Stimulated activated CD8-positive, alpha-beta memory T cell treated with anti-CD3 and anti-CD28 coated beads, Interleukin-4, amount 100 ng/mL, for 48 hours (primary cell): ENCODE measurements at regions not wholly inside any gene's neighbourhood (a gene's known extent, or its start where the extent isn't known, plus 50 kb on each side); places are given as distances from the start of the nearest gene placed in this dataset.

Source experiments
- DNase-seq: peaks from one replicate; pipeline ENCODE4 v3.0.0-alpha.2; 2020

- DNase-seq = no peak
Measured at GRCh38 chr19:28520998-28521568, 691.9 kb downstream of the UQCRFS1 start.

- DNase-seq = no peak
Measured at GRCh38 chr19:28519952-28520861, 692.7 kb downstream of the UQCRFS1 start.

- no peak for DNase-seq
Measured at GRCh38 chr19:28519218-28519779, 693.7 kb downstream of the UQCRFS1 start.

GRCh38 chr19:28516415-28516872, 696.5 kb downstream of the UQCRFS1 start:
- DNase-seq = no peak

- no peak for DNase-seq
Measured at GRCh38 chr19:28514166-28514565, 698.8 kb downstream of the UQCRFS1 start.

- DNase-seq = no peak
Measured at GRCh38 chr19:28511655-28512054, 701.3 kb downstream of the UQCRFS1 start.

- no peak for DNase-seq
Measured at GRCh38 chr19:28509079-28509895, 703.7 kb downstream of the UQCRFS1 start.

- no peak for DNase-seq
Measured at GRCh38 chr19:28508666-28509065, 704.3 kb downstream of the UQCRFS1 start.

- DNase-seq = no peak
Measured at GRCh38 chr19:28505933-28506332, 707.0 kb downstream of the UQCRFS1 start.

GRCh38 chr19:28505134-28505533, 707.8 kb downstream of the UQCRFS1 start:
- DNase-seq = no peak

GRCh38 chr19:28504727-28505126, 708.2 kb downstream of the UQCRFS1 start:
- DNase-seq = no peak

- no peak for DNase-seq
Measured at GRCh38 chr19:28504139-28504538, 708.8 kb downstream of the UQCRFS1 start.

- no peak for DNase-seq
Measured at GRCh38 chr19:28502879-28503734, 709.8 kb downstream of the UQCRFS1 start.

- no peak for DNase-seq
Measured at GRCh38 chr19:28501976-28502375, 711.0 kb downstream of the UQCRFS1 start.

- DNase-seq = no peak
Measured at GRCh38 chr19:28500982-28501630, 711.8 kb downstream of the UQCRFS1 start.

GRCh38 chr19:28500296-28500695, 712.7 kb downstream of the UQCRFS1 start:
- DNase-seq = no peak

GRCh38 chr19:28498404-28498976, 714.5 kb downstream of the UQCRFS1 start:
- no peak for DNase-seq

GRCh38 chr19:28497887-28498286, 715.1 kb downstream of the UQCRFS1 start:
- DNase-seq = no peak

- DNase-seq = no peak
Measured at GRCh38 chr19:28497137-28497536, 715.8 kb downstream of the UQCRFS1 start.

- no peak for DNase-seq
Measured at GRCh38 chr19:28495046-28495445, 717.9 kb downstream of the UQCRFS1 start.

GRCh38 chr19:28494461-28494860, 718.5 kb downstream of the UQCRFS1 start:
- DNase-seq = no peak
